ENCODE measurements at regions not wholly inside any gene's neighbourhood (a gene's known extent, or its start where the extent isn't known, plus 50 kb on each side); places are given as distances from the start of the nearest gene placed in this dataset.

- DNase-seq (ENCODE audit: low spot score) (no peak), ATAC-seq (ENCODE audit: insufficient number of reproducible peaks, low FRiP score, low read depth) (no peak)
- no peaks in the 10 kb centered on the region for H3K4me1 ChIP-seq (ENCODE audit: control insufficient read depth in 1 of 2, low read depth in 2 of 2)
- H3K36me3 ChIP-seq = no peaks in the 10 kb centered on the region
- no peak overlapping the region for H3K27ac ChIP-seq
- H3K4me3 ChIP-seq = no peak overlapping the region
- H3K9me3 ChIP-seq = peaks cover 3% of the 10 kb centered on the region
- H3K27me3 ChIP-seq (replicated peaks; ENCODE audit: insufficient read depth) = no peaks in the 10 kb centered on the region
- TF ChIP-seq CTCF (IDR thresholded peaks at IDR 0.05) = no peak
Observed at GRCh38 chr16:11487289-11487688, 99.4 kb downstream of the LITAF start.

GRCh38 chr16:11488304-11488703, 98.4 kb downstream of the LITAF start:
- H3K4me1 ChIP-seq (ENCODE audit: control insufficient read depth in 1 of 2, low read depth in 2 of 2) = no peaks in the 10 kb centered on the region
- no peak overlapping the region for H3K4me3 ChIP-seq
- DNase-seq (ENCODE audit: low spot score) (no peak), ATAC-seq (ENCODE audit: insufficient number of reproducible peaks, low FRiP score, low read depth) (no peak)
- H3K36me3 ChIP-seq = no peaks in the 10 kb centered on the region
- no peak for TF ChIP-seq CTCF (IDR thresholded peaks at IDR 0.05)
- no peaks in the 10 kb centered on the region for H3K27me3 ChIP-seq (replicated peaks; ENCODE audit: insufficient read depth)
- H3K9me3 ChIP-seq = peaks cover 3% of the 10 kb centered on the region
- H3K27ac ChIP-seq = no peak overlapping the region

- Histone ChIP-seq H3K9me3 (peaks cover 3% of the 10 kb centered on the region), H3K4me3 (no peak overlapping the region), H3K36me3 (no peaks in the 10 kb centered on the region), H3K27ac (no peak overlapping the region), H3K27me3 (replicated peaks; ENCODE audit: insufficient read depth) (no peaks in the 10 kb centered on the region), H3K4me1 (ENCODE audit: control insufficient read depth in 1 of 2, low read depth in 2 of 2) (peaks cover 11 to 25% of the 10 kb centered on the region in 2 donors)
- no peak for TF ChIP-seq CTCF (IDR thresholded peaks at IDR 0.05)
- ATAC-seq (ENCODE audit: insufficient number of reproducible peaks, low FRiP score, low read depth) (no peak), DNase-seq (ENCODE audit: low spot score) (no peak)
Observed at GRCh38 chr16:11491524-11491923, 95.2 kb downstream of the LITAF start.

- DNase-seq (ENCODE audit: low spot score) (no peak), ATAC-seq (ENCODE audit: insufficient number of reproducible peaks, low FRiP score, low read depth) (no peak)
- Histone ChIP-seq H3K4me3 (no peak overlapping the region), H3K36me3 (no peaks in the 10 kb centered on the region), H3K27me3 (replicated peaks; ENCODE audit: insufficient read depth) (no peaks in the 10 kb centered on the region), H3K9me3 (peaks cover 3% of the 10 kb centered on the region), H3K4me1 (ENCODE audit: control insufficient read depth in 1 of 2, low read depth in 2 of 2) (peaks cover 18 to 38% of the 10 kb centered on the region in 2 donors), H3K27ac (no peak overlapping the region)
- TF ChIP-seq CTCF (IDR thresholded peaks at IDR 0.05) = no peak
Observed at GRCh38 chr16:11492808-11493530, 93.8 kb downstream of the LITAF start.

- peaks cover 3% of the 10 kb centered on the region for H3K9me3 ChIP-seq
- H3K4me3 ChIP-seq = no peak overlapping the region
- H3K36me3 ChIP-seq = no peaks in the 10 kb centered on the region
- H3K4me1 ChIP-seq (ENCODE audit: control insufficient read depth in 1 of 2, low read depth in 2 of 2) = peaks cover 23 to 42% of the 10 kb centered on the region in 2 donors
- ATAC-seq (ENCODE audit: insufficient number of reproducible peaks, low FRiP score, low read depth) (no peak), DNase-seq (ENCODE audit: low spot score) (no peak)
- TF ChIP-seq CTCF (IDR thresholded peaks at IDR 0.05) = no peak
- no peaks in the 10 kb centered on the region for H3K27me3 ChIP-seq (replicated peaks; ENCODE audit: insufficient read depth)
- no peak overlapping the region for H3K27ac ChIP-seq
Observed at GRCh38 chr16:11493531-11493929, 93.2 kb downstream of the LITAF start.

All from thoracic aorta (tissue), 2 donors.